Mesendoderm (in vitro differentiated cells): ENCODE measurements at regions not wholly inside any gene's neighbourhood (a gene's known extent, or its start where the extent isn't known, plus 50 kb on each side); places are given as distances from the start of the nearest gene placed in this dataset.
A peak's percentile ranks its signal among the peaks of the same experiment; 100 is the strongest.
"Not testable (repeated sequence)": the region's sequence is repeated elsewhere in the genome, so short reads cannot be mapped to it uniquely, and the experiment has no call there.

ENCODE experiments used
- DNase-seq: peaks from one replicate; pipeline ENCODE4 v3.0.0; 2013
- H2AK5ac ChIP-seq: 2 replicates; pipeline ENCODE4 v1.6.1; 2013; ENCODE audit warnings: low read length, inconsistent platforms
- H2BK120ac ChIP-seq: 2 replicates; pipeline ENCODE4 v1.6.1; 2013; ENCODE audit warnings: low read depth, mild to moderate bottlenecking, low read length, moderate library complexity, mixed read lengths
- H2BK15ac ChIP-seq: replicated peaks from 2 replicates; pipeline ENCODE4 v1.6.1; 2013; ENCODE audit warnings: low read depth, mild to moderate bottlenecking, moderate library complexity
- H2BK5ac ChIP-seq: 2 replicates; pipeline ENCODE4 v1.6.1; 2013; ENCODE audit warnings: low read length, inconsistent platforms
- H3K18ac ChIP-seq: 2 replicates; pipeline ENCODE4 v1.6.1; 2013; ENCODE audit warnings: mild to moderate bottlenecking, low read length, mixed read lengths
- H3K23ac ChIP-seq: one replicate; pipeline ENCODE4 v1.6.1; 2013; ENCODE audit warnings: low read length
- H3K27ac ChIP-seq: 2 replicates; pipeline ENCODE4 v1.5.1; 2013; ENCODE audit warnings: low read depth, mild to moderate bottlenecking, inconsistent platforms, low read length, moderate library complexity
- H3K27me3 ChIP-seq: 2 replicates; pipeline ENCODE4 v1.6.1; 2013; ENCODE audit warnings: low read length, control low read depth, mild to moderate bottlenecking, inconsistent platforms; ENCODE audit not compliant: insufficient read depth, poor library complexity
- H3K36me3 ChIP-seq: 2 replicates; pipeline ENCODE4 v1.6.1; 2013; ENCODE audit warnings: low read length, inconsistent platforms; ENCODE audit not compliant: control insufficient read depth, insufficient read depth
- H3K4ac ChIP-seq: one replicate; pipeline ENCODE4 v1.6.1; 2013; ENCODE audit warnings: low read depth, mild to moderate bottlenecking, low read length, moderate library complexity
- H3K4me1 ChIP-seq: 2 replicates; pipeline ENCODE4 v1.6.1; 2013; ENCODE audit warnings: low read depth, low read length, inconsistent platforms; ENCODE audit not compliant: control insufficient read depth
- H3K4me2 ChIP-seq: 2 replicates; pipeline ENCODE4 v1.6.1; 2013; ENCODE audit warnings: low read length
- H3K4me3 ChIP-seq: 2 replicates; pipeline ENCODE4 v1.5.1; 2013; ENCODE audit warnings: mild to moderate bottlenecking, low read length
- H3K56ac ChIP-seq: one replicate; pipeline ENCODE4 v1.6.1; 2013; ENCODE audit warnings: low read length
- H3K79me1 ChIP-seq: 2 replicates; pipeline ENCODE4 v1.6.1; 2013; ENCODE audit warnings: low read length, inconsistent platforms
- H3K79me2 ChIP-seq: 2 replicates; pipeline ENCODE4 v1.6.1; 2013; ENCODE audit warnings: mild to moderate bottlenecking, low read length; ENCODE audit not compliant: control insufficient read depth, insufficient read depth
- H3K9ac ChIP-seq: 2 replicates; pipeline ENCODE4 v1.6.1; 2013; ENCODE audit warnings: low read length, inconsistent platforms
- H4K5ac ChIP-seq: one replicate; pipeline ENCODE4 v1.6.1; 2013; ENCODE audit warnings: low read length
- H4K8ac ChIP-seq: one replicate; pipeline ENCODE4 v1.6.1; 2013; ENCODE audit warnings: low read depth, mild to moderate bottlenecking, control low read depth, low read length, moderate library complexity
- WGBS: extraction: QIAGEN DNeasy Blood & Tissue Kit; methylation state at CpG from one replicate; pipeline ENCODE4 v1.1.7; 2013; ENCODE audit warnings: low lambda C conversion rate, missing lambda C conversion rate; ENCODE audit not compliant: insufficient coverage; ENCODE audit errors: extremely low coverage; 5-methylcytosine and 5-hydroxymethylcytosine counted together

DNA sequence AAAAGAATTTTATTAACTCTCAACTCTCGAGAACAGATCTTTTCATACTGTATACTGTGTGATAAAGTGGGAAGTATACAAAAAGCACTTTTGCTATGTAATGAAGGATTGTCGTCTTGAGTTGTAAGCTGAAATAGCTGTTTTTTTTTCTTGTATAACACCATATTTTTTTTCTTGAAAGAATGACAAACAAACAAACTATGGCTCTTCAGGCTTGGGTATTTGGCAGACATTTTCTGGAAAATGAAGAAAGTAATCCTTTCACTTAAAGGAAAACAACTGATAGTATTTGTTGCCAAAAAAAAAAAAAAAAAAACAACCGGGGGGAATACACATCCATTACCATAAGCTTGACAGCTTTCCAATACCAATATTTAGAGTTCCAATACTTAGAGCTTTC lies 230.4 kb downstream of the ICOS start:
- Histone ChIP-seq H3K4me2 (no peak overlapping the region), H4K5ac (no peak overlapping the region), H2BK15ac (no peak overlapping the region), H3K4ac (no peak overlapping the region), H3K9ac (no peak overlapping the region), H3K36me3 (no peaks in the 10 kb centered on the region), H3K4me1 (peaks cover 6% of the 10 kb centered on the region), H3K27me3 (no peaks in the 10 kb centered on the region), H3K23ac (no peak overlapping the region), H3K18ac (no peak overlapping the region), H2AK5ac (no peak overlapping the region), H3K27ac (no peak overlapping the region), H4K8ac (no peak overlapping the region), H3K56ac (no peak overlapping the region), H3K79me2 (no peaks in the 10 kb centered on the region), H2BK120ac (no peak overlapping the region), H2BK5ac (no peak overlapping the region), H3K79me1 (no peaks in the 10 kb centered on the region), H3K4me3 (no peak overlapping the region)
- no peak for DNase-seq
- no CpG with 5 or more reads among the region's 3 CpGs for WGBS

DNA sequence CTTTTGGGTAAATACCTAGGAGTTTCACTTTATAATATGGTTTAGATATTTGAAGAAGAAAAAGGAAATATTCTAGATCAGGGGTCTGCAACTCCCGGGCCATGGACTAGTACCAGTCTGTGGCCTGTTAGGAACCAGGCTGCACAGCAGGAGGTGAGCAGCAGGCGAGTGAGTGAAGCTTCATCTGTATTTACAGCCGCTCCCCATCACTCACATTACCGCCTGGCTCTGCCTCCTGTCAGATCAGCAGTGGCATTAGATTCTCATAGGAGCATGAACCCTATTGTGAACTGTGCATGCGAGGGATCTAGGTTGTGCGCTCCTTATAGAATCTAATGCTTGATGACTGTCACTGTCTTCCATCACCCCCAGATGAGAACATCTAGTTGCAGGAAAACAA lies 231.1 kb downstream of the ICOS start:
- not testable (repeated sequence) for H3K4me2 ChIP-seq, DNase-seq, H3K4me1 ChIP-seq, H3K23ac ChIP-seq, H2BK5ac ChIP-seq, H3K36me3 ChIP-seq, H2AK5ac ChIP-seq, H3K4me3 ChIP-seq, H3K4ac ChIP-seq, H3K56ac ChIP-seq, H4K5ac ChIP-seq, H2BK120ac ChIP-seq, H3K18ac ChIP-seq, H3K27me3 ChIP-seq, H3K79me1 ChIP-seq, H3K9ac ChIP-seq, H2BK15ac ChIP-seq, H3K79me2 ChIP-seq, H3K27ac ChIP-seq, H4K8ac ChIP-seq
- WGBS = no CpG with 5 or more reads among the region's 6 CpGs

DNA sequence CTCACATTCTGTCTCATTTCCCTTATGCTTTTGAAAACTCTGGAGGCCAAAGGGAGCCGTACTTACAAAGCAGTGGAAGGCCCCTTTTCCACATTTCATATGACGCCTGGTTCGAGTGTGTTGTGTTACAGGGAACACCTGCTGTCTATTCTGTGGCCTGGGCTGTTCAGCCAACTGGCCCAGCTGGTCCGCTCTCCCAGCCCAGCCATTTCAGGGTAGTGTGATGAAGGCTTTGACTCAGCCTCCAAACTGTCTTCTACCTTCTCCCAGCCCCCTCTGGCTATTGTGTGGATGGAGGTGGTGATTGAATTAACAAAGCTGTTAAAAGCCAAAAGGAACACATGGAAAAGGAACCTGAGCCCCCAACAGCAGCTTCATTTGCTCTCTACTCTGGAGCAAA lies 233.8 kb downstream of the ICOS start:
- Histone ChIP-seq H4K5ac (no peak overlapping the region), H2AK5ac (no peak overlapping the region), H3K79me2 (no peaks in the 10 kb centered on the region), H2BK15ac (no peak overlapping the region), H3K23ac (no peak overlapping the region), H3K4ac (no peak overlapping the region), H2BK120ac (no peak overlapping the region), H3K27me3 (no peaks in the 10 kb centered on the region), H3K18ac (no peak overlapping the region), H2BK5ac (no peak overlapping the region), H3K4me2 (no peak overlapping the region), H3K4me1 (peaks cover 7% of the 10 kb centered on the region), H4K8ac (no peak overlapping the region), H3K9ac (no peak overlapping the region), H3K27ac (no peak overlapping the region), H3K36me3 (no peaks in the 10 kb centered on the region), H3K79me1 (no peaks in the 10 kb centered on the region), H3K4me3 (no peak overlapping the region), H3K56ac (peak overlapping the region; percentile 30)
- no CpG with 5 or more reads among the region's 4 CpGs for WGBS
- peak; percentile 56 for DNase-seq

- no peaks in the 10 kb centered on the region for H3K79me1 ChIP-seq
- H3K4me2 ChIP-seq = no peak overlapping the region
- peak overlapping the region; percentile 23 for H2BK120ac ChIP-seq
- H3K18ac ChIP-seq = no peak overlapping the region
- H3K9ac ChIP-seq = no peak overlapping the region
- no CpG with 5 or more reads among the region's 6 CpGs for WGBS
- H2BK15ac ChIP-seq = no peak overlapping the region
- H3K56ac ChIP-seq = peak overlapping the region; percentile 40
- H3K23ac ChIP-seq = no peak overlapping the region
- no peaks in the 10 kb centered on the region for H3K27me3 ChIP-seq
- DNase-seq = no peak
- no peaks in the 10 kb centered on the region for H3K79me2 ChIP-seq
- no peak overlapping the region for H4K8ac ChIP-seq
- no peak overlapping the region for H3K4ac ChIP-seq
- no peak overlapping the region for H2BK5ac ChIP-seq
- H3K4me3 ChIP-seq = no peak overlapping the region
- no peak overlapping the region for H2AK5ac ChIP-seq
- H4K5ac ChIP-seq = no peak overlapping the region
- peaks cover 7% of the 10 kb centered on the region for H3K4me1 ChIP-seq
- no peak overlapping the region for H3K27ac ChIP-seq
- H3K36me3 ChIP-seq = no peaks in the 10 kb centered on the region
These were observed 235.0 kb downstream of the ICOS start for GRCh38 chr2:204171432-204172144.

GRCh38 chr2:204172145-204172600 lies 235.6 kb downstream of the ICOS start:
- Histone ChIP-seq H3K27ac (no peak overlapping the region), H3K18ac (no peak overlapping the region), H3K79me2 (no peaks in the 10 kb centered on the region), H3K36me3 (no peaks in the 10 kb centered on the region), H3K79me1 (no peaks in the 10 kb centered on the region), H3K4me3 (no peak overlapping the region), H3K27me3 (no peaks in the 10 kb centered on the region), H3K4ac (no peak overlapping the region), H2BK120ac (no peak overlapping the region), H2BK5ac (no peak overlapping the region), H3K9ac (no peak overlapping the region), H3K56ac (peak overlapping the region; percentile 40), H2BK15ac (no peak overlapping the region), H2AK5ac (no peak overlapping the region), H4K5ac (no peak overlapping the region), H4K8ac (no peak overlapping the region), H3K23ac (no peak overlapping the region), H3K4me2 (no peak overlapping the region), H3K4me1 (peaks cover 7% of the 10 kb centered on the region)
- WGBS = no CpG with 5 or more reads among the region's 7 CpGs
- DNase-seq = peak; percentile 29

DNA sequence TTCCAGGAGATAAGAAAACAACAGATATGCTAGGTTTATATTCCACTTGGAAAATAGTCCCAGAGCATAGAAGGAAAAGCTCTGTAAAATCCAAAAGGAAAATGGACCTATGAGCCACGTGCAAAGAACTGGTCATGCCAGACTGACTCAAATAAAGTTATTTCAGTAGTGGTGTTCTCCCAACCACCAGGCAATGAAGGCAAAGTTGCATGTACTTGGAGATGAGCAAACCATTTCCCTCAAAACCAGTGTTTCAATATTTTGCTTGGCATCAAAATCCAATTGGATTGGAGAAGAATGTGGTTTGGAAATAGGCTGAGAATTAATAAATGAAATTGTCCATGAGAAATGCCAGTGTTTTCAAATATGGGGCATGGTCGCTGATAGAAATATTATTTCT lies 237.5 kb downstream of the ICOS start:
- DNase-seq = no peak
- Histone ChIP-seq H3K27ac (no peak overlapping the region), H3K56ac (no peak overlapping the region), H3K4me2 (no peak overlapping the region), H2AK5ac (no peak overlapping the region), H3K18ac (no peak overlapping the region), H4K5ac (no peak overlapping the region), H2BK120ac (no peak overlapping the region), H3K9ac (no peak overlapping the region), H3K36me3 (no peaks in the 10 kb centered on the region), H3K4ac (no peak overlapping the region), H3K27me3 (no peaks in the 10 kb centered on the region), H3K23ac (no peak overlapping the region), H2BK15ac (no peak overlapping the region), H4K8ac (no peak overlapping the region), H2BK5ac (no peak overlapping the region), H3K79me1 (no peaks in the 10 kb centered on the region), H3K4me1 (peaks cover 7% of the 10 kb centered on the region), H3K79me2 (no peaks in the 10 kb centered on the region), H3K4me3 (no peak overlapping the region)
- WGBS = no CpG with 5 or more reads among the region's 2 CpGs
